SW480 (cell line): ENCODE measurements at regions not wholly inside any gene's neighbourhood (a gene's known extent, or its start where the extent isn't known, plus 50 kb on each side); places are given as distances from the start of the nearest gene placed in this dataset.

Source experiments
- DNase-seq: peaks from one replicate; pipeline ENCODE4 v3.0.0-alpha.2; 2016; ENCODE audit warnings: low spot score

DNA sequence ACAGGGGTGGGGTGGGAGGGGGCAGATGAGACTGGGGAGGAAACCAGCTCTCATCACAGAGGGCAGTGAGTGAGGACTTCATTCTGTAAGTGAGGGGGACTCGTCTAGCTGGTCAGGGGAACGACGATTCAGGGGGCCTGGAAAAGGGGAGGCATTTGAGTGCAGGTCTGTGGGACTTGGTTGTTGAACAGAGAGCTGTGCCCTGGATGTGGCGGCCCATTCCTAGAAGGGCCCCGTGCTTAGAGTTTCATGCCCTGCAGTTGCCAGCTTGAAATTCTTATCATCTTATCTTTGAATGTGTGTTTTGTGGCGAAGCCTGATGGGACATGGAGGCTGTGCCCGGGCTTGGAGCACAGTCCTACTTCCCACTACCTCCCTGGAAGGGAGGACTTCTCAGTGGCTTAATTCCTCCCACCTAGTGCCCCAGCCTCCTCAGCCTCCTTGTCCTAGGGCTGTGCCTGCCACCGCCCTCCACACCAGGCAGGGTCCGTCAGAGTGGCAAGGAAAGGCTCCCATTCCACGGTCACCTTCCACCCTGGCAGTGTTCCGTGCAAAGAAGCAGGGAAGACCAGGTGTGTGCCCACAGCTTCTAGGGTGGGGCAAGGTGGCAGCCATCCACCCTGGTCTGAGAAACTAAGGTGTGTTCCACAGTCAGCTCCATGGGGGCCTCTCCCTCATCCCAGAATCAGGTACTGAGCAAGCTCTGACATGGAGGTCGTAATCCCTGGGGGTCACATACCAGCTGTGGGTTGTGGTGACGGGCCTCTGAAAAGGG lies 59.7 kb upstream of the LMO1 start:
- DNase-seq = no peak

DNA sequence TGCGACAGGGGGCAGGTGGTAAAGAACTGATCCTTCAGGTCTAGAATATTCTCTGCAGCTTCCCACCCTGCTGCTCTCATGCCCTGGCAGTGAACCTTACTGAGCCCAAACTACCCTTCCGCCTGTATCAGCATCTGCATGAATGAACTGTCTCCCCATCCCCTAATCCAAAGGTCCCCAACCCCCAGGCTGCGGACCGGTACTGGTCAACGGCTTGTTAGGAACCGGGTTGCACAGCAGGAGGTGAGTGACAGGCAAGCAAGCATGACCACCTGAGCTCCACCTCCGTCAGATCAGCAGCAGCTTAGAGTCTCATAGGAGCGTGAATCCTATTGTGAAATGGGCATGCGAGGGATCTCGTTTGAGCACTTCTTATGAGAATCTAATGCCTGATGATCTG lies 58.2 kb upstream of the LMO1 start:
- DNase-seq = no peak

DNA sequence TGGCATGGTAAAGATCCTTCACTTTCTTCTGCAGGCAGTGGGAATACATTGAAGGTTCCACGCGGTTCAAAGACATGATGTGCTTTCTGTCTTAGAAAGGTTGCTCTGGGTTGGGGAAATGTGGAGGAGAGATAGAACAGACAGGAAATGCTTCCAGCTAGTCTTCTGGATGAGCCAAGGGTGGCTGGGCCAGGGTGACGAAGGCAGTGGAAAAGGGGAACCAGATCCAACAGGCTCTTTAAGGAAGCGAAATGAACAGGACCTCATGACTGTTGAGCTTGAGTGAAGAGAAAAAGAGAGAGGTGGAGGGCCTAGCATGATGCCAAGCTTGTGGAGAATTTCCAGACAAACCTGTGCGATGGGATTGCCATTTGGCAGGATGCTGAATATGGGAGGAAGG lies 56.4 kb upstream of the LMO1 start:
- DNase-seq = no peak

DNA sequence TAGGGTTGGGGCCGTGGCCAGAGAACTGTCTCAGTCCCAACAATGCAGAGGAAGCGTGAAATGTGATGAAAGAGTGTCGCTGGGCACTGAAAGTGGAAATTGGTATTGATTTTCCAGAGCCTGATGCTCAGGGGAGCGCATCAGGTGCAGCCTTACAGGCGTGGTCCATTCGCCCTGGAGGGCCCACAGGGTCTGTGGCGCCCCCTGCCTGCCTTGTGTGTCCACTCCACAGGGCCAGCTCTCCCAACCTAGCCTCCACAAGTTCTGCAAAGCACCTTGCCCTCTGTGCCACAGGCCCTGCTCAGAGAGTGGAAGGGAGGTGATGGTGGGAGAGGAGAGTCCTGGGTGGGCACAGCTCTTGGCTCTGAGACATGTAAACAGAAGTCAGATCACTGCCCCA lies 54.9 kb upstream of the LMO1 start:
- DNase-seq = no peak

DNA sequence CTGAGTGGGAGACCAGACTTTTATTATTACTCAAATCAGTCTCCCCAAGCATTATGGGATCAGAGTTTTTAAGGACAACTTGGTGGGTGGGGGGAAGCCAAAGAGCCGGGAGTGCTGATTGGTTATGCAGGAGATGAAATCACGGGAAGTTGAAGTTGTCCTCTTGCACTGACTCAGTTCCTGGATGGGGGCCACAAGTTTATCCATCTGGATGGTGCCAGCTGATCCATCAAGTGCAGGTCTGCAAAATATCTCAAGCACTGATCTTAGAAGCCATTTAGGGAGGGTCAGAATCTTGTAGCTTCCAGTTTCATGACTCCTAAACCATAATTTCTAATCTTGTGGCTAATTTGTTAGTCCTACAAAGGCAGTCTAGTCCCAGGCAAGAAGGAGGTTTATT lies 53.5 kb upstream of the LMO1 start:
- DNase-seq = no peak

DNA sequence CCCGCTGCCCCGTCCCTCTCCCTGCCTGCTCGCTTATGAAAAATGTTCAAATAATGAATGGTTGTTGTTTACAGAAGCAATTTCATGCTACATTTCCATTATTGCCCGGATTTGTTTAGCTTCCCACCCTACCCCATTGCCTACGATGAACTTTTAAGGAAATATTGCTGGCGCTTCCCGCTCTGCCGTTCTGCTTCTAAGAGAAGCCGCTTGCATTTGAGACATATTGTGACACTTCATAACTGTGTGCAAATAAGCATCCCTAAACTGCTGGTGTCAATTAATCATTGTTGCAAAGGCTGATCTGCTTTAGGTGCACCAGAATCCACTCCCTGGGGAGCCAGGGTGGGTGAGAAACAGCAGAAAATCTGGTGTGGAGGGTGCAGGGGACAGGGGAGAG lies 52.3 kb upstream of the LMO1 start:
- no peak for DNase-seq

DNA sequence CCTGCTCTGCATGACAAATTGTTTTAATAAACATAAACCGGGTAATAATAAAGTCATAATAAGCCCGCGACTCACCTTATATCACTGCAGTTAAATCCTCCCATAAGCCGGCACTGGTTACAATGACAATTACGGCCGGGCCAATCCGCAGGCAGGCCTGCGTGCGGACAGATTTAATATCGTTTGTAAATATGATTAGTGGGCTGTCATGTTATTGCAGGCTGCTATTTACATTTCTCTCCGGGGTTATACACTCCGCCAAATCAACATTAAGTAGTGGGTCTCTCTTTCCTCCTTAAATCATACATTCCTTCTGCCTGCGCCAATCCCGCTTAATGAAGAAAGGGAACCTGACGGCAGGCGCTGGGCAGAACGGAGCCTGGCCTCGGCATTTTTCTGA lies 51.8 kb upstream of the LMO1 start:
- no peak for DNase-seq

DNA sequence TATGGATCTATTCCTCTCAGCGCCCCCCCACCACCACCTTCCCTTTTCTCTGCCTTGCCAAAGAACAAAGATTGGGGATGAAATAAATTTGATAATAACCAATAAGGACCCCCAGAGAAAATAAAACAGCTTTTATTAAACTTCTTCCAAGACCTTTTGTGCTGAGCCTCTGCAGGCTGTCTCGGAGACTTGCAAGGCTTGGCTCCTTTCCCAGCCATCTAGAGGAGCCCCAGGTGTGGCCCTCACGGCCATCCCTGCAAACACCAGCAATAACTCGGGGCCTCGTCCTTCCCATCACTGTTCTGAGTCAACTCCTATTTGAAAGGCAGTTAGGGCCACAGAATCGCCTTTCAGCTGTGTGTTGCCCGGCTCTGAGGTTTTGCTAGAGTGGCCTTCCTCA lies 51.2 kb upstream of the LMO1 start:
- DNase-seq = no peak

DNA sequence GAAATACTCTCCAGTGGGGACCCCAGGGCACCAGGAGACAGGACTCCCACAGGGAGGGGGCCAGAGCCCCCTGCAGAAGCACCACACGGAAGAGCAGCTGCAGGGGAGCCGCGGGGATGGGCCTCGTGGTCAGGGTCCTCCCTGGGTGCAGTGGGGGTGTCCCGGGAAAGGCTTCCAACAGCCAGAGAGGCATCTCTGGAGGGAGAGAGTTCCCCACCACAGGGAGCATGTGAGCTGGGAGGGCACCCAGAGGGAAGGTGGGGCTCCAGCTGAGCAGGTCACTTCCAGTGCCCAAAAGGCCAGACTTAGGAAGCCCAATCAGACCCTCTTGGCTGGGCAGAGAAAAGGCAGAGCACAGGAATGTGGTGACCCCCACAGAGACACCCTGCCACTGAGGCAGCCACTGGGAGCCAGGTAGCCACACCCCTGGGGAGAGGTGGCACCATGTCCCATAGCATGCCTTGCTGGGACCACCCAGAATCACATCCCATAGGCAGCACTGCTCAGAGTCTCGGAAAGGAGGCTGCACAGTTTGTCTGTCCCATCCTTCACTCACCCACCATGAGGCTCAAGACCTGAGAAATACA lies 49.9 kb upstream of the LMO1 start:
- no peak for DNase-seq
